Esophagus squamous epithelium (tissue), 4 donors: ENCODE measurements at regions not wholly inside any gene's neighbourhood (a gene's known extent, or its start where the extent isn't known, plus 50 kb on each side); places are given as distances from the start of the nearest gene placed in this dataset.

Experiments used
- CTCF ChIP-seq, 6 experiments: fragments of 450-650 bp in 4 of 6; fragments of 200-600 bp in 2 of 6; sonication (generic) in 2 of 6; IDR thresholded peaks; one replicate each; pipeline ENCODE4 v1.5.1; 2016 to 2019; ENCODE audit warnings: antibody characterized with exemption in 6 of 6, mild to moderate bottlenecking in 4 of 6, moderate library complexity in 4 of 6
- POLR2A ChIP-seq, 4 donors: fragments of 450-650 bp; IDR thresholded peaks; one replicate each; pipeline ENCODE4 v1.6.1; 2017; ENCODE audit warnings: antibody characterized with exemption in 4 of 4, mild to moderate bottlenecking in 4 of 4, moderate library complexity in 3 of 4

GRCh38 chr12:105562199-105562971, 231.9 kb downstream of the C12orf75 start:
- TF ChIP-seq CTCF (IDR thresholded peaks at IDR 0.05) (no peak), POLR2A (IDR thresholded peaks at IDR 0.05) (no peak)
